Erythroblast (primary cell): ENCODE measurements at regions not wholly inside any gene's neighbourhood (a gene's known extent, or its start where the extent isn't known, plus 50 kb on each side); places are given as distances from the start of the nearest gene placed in this dataset.

Source experiments
- GATA1 ChIP-seq: IDR thresholded peaks from 2 replicates; pipeline ENCODE4 v1.6.1; 2011; ENCODE audit warnings: low read depth, mild to moderate bottlenecking, control low read depth, low read length, moderate library complexity
- POLR2A ChIP-seq: IDR thresholded peaks from 2 replicates; pipeline ENCODE4 v1.6.1; 2011; ENCODE audit warnings: mild to moderate bottlenecking, low read length

GRCh38 chr3:135688003-135688402, 277.5 kb upstream of the PPP2R3A start:
- no peak for TF ChIP-seq POLR2A
- no peak for TF ChIP-seq GATA1
